ENCODE measurements at regions not wholly inside any gene's neighbourhood (a gene's known extent, or its start where the extent isn't known, plus 50 kb on each side); places are given as distances from the start of the nearest gene placed in this dataset.

DNA sequence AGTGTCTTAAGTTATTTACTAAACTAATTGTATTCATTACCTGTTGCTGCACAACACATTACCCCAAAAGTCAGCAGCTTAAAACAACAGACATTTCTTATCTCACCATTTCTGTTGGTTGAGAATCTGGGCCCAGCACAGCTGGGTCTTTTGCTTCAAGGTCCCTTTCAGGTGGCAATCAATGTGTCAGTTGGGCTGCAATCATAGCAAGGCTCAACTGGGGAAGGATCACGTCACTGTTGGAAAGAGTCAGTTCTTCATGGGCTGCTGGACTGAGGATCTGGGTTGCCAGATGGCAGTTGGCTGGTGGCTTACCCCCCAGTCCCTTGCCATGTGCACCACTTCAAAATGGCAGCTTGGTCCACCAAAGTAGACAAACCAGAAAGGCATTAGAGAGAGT lies 261.2 kb downstream of the SUCLG1 start:
- TF ChIP-seq GATA2 (IDR thresholded peaks at IDR 0.05; ENCODE audit: low read depth, low read length) (no peak), GATA3 (IDR thresholded peaks at IDR 0.05; ENCODE audit: low read depth, low read length) (no peak)

All from SH-SY5Y (cell line).